GM21576 (cell line): ENCODE measurements at regions not wholly inside any gene's neighbourhood (a gene's known extent, or its start where the extent isn't known, plus 50 kb on each side); places are given as distances from the start of the nearest gene placed in this dataset.
"Not testable (repeated sequence)": the region's sequence is repeated elsewhere in the genome, so short reads cannot be mapped to it uniquely, and the experiment has no call there.

Source experiments
- ATAC-seq: cut with Tn5 transposase; IDR thresholded peaks from one replicate; pipeline ENCODE4 v1.9.1; 2021; ENCODE audit warnings: mild to moderate bottlenecking, moderate library complexity; ENCODE audit not compliant: unreplicated experiment

- ATAC-seq = no peak
These were observed 428.5 kb downstream of the CD83 start for GRCh38 chr6:14546036-14546435.

DNA sequence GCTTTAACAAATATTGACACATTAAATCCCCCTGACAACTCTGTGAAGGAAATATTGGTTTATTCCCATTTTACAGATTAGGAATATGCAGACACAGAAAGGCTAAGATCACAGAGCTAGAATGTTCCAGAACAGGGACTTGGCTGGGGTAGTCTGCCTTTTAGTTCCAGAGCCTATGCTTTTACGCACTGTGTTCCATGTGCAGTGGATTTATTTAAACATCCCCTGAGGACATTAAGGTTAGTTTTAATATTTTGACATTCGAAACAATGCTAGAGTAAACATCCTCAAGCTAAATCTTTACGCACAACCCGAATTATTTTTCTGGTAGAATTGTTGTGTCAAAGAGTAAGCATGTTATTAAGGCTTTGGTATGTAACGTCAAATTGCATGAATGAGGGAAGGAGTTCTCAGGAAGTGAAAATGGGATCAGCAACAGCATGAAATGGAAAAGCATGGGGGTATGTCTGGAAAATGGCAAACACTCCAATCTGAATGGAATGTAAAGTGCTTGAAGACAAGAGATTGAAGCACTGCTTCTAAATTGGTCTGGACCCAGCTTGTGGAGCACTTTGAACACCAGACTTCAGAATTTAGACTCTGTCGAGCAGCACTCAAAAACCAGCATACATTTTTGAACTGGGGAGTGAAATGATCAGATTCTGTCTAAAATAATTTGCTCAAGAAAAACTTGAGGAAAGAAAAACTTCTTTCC lies 429.9 kb downstream of the CD83 start:
- no peak for ATAC-seq

- ATAC-seq = no peak
These were observed 431.8 kb downstream of the CD83 start for GRCh38 chr6:14549304-14549770.

- ATAC-seq = no peak
These were observed 432.3 kb downstream of the CD83 start for GRCh38 chr6:14549871-14550270.

DNA sequence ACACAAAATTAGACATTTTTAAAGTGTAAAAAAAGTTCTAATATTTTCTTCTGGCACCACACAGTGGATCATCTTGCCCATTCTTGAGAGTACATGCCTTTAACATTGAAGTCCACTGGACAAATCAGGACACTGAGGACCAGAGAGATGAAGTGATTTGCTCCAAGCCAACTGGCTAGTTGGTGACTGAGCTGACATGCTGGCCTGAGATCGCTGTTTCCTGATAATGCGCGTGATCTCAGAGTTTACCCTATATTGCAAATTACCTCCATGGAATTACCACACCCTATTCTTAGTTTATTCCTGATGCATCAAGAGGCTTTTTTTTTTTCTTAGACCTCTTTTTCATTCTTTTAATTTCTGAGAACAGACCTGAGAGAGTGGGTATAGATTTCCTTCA lies 432.8 kb downstream of the CD83 start:
- no peak for ATAC-seq

DNA sequence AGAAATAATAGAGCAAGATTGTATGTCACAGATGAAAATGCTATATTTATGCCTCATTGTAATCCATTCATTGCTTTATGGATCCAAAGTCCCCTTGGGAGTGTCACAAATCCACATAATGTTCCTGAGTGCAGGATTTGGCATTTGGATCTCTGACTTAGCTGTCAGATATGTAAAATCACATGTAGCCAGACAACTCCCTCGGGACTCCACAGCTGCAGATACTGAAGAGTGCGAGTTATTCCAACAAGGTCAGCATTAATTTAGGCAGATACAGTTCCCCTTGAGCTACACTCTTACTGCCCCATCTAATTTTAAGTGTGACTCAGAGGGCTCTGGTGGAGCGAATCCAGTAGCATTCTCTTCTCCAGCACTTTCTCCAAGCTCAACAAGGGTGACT lies 433.2 kb downstream of the CD83 start:
- no peak for ATAC-seq

- ATAC-seq = not testable (repeated sequence)
These were observed 434.0 kb downstream of the CD83 start for GRCh38 chr6:14551601-14552000.

- no peak for ATAC-seq
These were observed 435.3 kb downstream of the CD83 start for GRCh38 chr6:14552891-14553290.

GRCh38 chr6:14553515-14553914 lies 435.9 kb downstream of the CD83 start:
- no peak for ATAC-seq

DNA sequence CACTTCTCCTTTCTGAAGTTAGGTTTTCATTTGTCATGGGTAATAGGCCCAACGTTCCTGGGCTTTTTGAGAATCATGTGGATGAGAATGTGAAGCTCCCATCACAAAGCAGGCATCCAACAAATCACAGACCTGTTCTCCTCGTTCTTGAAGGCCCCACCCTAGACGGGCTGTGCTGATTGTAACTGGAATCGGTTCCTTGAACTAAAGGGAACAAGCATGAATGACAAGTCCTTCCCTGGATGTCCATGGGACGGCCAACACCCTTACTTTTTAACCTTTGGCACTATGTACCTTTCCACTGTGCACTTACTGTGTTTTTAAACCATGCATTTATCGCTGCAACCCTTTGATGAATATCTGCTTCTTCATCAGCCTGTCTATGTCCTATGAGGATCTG lies 438.2 kb downstream of the CD83 start:
- no peak for ATAC-seq

- no peak for ATAC-seq
These were observed 442.4 kb downstream of the CD83 start for GRCh38 chr6:14559746-14560536.

DNA sequence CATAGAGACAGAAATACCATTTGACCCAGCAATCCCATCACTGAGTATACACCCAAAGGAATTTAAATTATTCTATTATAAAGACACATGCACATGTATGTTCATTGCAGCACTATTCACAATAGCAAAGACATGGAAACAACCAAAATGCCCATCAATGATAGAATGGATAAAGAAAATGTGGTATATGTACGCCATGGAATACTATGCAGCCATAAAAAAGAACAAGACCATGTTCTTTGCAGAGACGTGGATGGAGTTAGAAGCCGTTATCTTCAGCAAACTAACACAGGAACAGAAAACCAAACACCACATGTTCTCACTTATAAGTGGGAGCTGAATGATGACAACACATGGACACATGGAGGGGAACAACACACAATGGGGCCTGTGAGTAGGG lies 444.0 kb downstream of the CD83 start:
- not testable (repeated sequence) for ATAC-seq

DNA sequence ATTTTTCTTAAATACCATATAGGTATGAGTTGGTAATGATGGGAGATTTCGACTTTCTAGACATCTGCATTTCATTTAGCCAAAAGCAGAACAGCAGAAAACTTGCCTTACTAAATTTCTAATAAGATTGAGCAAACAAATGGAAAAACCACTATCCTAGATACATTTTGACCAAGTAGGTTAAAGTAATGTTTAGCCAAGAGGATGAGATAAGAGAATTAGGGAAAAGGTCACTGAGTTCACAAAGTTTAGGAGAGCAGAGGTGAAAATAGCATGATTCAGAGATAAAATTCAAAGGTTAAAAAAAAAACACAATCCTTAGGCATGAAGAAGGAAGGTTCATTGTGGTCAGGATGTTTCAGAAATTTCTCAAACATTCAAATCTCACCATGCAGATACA lies 450.3 kb downstream of the CD83 start:
- no peak for ATAC-seq

GRCh38 chr6:14569394-14569793 lies 451.8 kb downstream of the CD83 start:
- ATAC-seq = no peak

- ATAC-seq = not testable (repeated sequence)
These were observed 452.3 kb downstream of the CD83 start for GRCh38 chr6:14569874-14570273.

- ATAC-seq = no peak
These were observed 453.4 kb downstream of the CD83 start for GRCh38 chr6:14571001-14571400.

GRCh38 chr6:14571746-14572145 lies 454.2 kb downstream of the CD83 start:
- ATAC-seq = no peak

- ATAC-seq = no peak
These were observed 455.7 kb downstream of the CD83 start for GRCh38 chr6:14573267-14573666.

DNA sequence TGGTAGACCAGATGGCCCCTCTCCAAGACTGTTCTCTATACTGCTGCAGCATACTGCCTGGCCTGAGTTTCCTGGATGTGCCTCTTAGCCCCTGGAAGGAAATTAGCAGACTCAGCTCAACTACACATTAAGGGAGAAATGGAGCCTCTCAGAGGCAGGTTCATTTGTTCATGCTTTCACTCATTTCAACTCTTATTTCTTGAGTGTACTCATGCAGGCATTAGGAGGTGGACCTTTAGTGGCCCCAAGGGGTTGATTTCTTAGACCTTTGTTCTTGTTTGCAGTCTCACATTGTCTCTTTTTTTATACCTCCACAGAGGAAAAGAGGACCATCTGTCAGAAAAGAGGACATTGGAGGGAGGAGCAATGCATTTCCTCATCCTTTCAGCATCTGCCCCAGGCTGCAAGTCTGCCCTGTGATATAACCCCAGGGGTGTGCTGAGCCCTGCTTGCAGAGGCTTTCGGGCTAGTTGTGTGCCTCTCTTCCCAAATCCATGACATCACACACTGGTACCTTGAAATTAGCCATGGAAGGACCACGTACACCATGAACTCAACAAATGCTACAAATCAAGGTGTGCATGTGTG lies 456.2 kb downstream of the CD83 start:
- ATAC-seq = no peak

- no peak for ATAC-seq
These were observed 458.4 kb downstream of the CD83 start for GRCh38 chr6:14575961-14576360.

DNA sequence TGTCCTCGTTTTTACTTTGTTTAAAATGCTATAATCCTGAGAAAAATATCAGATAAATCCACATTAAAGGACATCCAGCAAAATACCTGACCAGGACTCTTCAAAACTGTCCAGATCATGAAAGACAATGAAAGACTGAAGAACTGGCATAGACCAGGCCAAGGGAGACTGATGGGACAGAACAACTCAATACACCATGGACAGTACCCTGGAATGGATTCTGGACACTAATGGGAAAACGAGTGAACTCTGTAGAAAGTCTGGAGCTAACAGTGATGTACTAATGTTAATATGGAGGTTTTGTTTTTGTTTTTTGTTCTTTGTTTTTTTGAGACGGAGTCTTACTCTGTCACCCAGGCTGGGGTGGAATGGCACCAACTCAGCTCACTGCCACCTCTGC lies 461.4 kb downstream of the CD83 start:
- no peak for ATAC-seq

DNA sequence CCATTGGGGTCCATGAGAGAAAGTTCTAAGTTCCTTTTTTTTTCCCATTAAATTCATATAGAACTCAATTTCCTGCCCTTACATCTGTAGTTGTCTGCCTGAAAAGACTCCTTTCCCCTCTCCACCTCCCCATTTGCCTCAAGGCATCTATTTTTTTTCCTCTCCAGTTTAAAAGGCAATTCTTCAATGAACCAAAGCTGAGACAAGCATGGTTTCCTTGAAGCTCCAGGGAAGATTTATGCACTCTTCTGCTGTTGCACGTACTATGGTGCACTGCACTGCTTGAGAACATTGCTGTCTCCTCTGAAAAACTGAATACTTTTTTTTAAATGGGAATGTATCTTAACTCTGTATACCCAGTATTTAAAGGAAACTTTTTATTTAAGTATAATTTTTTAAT lies 465.2 kb downstream of the CD83 start:
- ATAC-seq = no peak
